NCI-H510A (cell line): ENCODE measurements at regions not wholly inside any gene's neighbourhood (a gene's known extent, or its start where the extent isn't known, plus 50 kb on each side); places are given as distances from the start of the nearest gene placed in this dataset.
A peak's percentile ranks its signal among the peaks of the same experiment; 100 is the strongest.
"Not testable (repeated sequence)": the region's sequence is repeated elsewhere in the genome, so short reads cannot be mapped to it uniquely, and the experiment has no call there.

Experiments used
- DNase-seq: peaks from one replicate; lab custom pipeline; 2025; lab: John Stamatoyannopoulos, UW

DNA sequence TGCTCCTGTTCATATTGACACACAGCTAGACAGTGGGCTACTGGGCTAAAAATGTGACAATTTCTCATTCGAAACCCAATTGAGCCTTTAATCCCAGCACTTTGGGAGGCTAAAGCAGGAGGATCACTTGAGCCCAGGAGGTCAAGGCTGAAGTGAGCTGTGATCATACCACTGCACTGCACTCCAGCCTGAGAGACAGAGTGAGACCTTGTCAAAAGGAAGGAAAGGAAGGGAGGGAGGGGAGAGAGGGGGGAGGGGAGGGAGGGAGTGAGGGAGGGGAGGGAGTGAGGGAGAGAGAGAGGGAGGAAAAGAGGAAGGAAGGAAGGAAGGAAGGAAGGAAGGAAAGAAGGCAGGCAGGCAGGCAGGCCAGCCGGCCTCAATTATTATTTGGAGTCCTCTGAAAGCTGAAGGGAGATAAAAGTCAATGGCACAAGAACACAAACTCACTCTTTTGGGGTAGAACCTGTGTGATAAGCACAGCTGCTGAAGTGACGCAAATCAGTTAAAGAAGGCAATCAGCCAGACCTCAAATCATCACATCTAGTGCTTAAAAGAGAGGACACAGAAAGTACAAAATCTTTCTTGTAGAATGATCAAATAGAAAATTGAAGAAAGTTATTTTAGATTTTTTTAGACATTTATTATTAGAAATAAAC is 98.1 kb downstream of the CCDC71L start:
- no peak for DNase-seq

DNA sequence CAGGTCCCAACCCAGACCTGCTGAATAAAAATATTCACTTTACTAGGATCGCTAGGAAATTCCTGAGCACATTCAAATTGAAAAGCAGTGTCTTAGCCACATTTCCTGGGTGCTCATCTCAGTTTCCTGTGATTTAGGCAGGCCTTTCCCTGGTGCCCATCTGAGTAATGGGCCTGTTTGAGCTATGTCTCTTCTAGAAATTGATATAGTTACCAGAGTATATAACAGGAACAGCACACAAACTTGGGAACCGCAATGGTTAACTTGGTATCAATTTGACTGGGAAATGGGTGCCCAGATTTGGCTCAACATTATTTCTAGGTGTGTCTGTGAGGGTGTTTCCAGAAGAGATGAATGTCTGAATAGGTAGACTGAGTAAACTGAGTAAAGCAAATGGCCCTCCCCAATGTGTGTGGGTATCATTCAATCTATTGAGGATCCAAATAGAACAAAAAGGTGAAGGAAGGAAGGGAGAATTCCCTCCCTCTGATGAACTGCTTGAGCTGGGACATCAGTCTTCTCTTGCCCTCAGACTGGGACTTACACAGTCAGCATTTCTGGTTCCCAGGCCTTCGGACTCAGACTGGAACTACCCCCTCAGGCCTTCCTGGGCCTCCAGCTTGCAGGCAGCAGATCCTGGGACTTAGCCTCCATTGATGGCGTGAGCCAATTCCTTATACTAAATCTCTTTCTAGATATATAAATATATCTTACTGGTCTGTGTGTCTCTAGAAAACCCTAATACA is 99.1 kb downstream of the CCDC71L start:
- DNase-seq, result no peak

DNA sequence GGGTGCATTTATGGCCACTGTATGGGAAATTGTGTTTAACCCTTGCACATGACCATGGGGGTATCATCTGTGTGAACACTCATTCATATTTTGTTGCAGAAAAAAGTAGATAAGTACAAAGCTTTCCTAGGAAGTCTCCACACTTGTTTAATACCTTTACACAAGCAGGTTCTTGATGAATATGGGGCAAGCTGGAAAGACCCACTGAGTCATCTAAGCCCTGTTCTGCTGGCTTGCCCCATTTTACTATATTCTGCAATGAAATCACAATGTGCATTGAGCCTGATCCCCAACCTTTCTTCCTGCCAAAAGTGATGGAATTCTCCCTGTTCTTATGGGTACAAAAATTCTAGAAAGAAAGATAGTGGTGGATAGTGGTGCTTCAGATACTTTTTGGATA is 99.8 kb downstream of the CCDC71L start:
- DNase-seq, result no peak

DNA sequence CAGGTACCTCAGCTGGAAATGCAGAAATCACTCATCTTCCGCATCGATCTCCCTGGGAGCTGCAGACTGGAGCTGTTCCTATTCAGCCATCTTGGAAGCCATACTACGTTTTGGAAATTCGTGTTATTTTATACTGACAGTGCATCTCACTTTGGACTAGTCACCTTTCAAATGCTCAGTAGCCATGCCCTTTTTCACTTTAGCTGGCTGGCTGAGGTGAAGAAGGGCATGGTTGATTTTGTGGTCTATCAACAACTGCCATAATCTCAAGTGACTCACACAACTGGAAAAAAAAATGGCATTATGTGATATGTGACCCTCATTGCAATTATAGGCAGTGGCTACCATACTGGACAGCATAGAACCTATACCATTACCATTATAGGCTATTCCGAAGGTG is 100.5 kb downstream of the CCDC71L start:
- DNase-seq, result no peak

DNA sequence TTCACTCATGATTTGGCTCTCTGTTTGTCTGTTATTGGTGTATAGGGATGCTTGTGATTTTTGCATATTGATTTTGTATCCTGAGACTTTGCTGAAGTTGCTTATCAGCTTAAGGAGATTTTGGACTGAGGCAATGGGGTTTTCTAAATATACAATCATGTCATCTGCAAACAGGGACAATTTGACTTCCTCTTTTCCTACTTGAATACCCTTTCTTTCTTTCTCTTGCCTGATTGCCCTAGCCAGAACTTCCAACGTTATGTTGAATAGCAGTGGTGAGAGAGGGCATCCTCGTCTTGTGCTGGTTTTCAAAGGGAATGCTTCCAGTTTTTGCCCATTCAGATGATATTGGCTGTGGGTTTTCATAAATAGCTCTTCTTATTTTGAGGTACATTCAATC is 104.7 kb downstream of the CCDC71L start:
- not testable (repeated sequence) for DNase-seq

DNA sequence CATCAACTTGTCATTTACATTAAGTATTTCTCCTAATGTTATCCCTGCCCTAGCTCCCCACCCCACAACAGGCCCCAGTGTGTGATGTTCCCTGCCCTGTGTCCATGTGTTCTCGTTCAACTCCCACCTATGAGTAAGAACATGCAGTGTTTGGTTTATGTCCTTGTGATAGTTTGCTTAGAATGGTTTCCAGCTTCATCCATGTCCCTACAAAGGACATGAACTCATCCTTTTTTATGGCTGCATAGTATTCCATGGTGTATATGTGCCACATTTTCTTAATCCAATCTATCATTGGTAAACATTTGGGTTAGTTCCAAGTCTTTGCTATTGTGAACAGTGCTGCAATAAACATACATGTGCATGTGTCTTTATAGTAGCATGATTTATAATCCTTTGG is 106.3 kb downstream of the CCDC71L start:
- DNase-seq, result not testable (repeated sequence)

DNA sequence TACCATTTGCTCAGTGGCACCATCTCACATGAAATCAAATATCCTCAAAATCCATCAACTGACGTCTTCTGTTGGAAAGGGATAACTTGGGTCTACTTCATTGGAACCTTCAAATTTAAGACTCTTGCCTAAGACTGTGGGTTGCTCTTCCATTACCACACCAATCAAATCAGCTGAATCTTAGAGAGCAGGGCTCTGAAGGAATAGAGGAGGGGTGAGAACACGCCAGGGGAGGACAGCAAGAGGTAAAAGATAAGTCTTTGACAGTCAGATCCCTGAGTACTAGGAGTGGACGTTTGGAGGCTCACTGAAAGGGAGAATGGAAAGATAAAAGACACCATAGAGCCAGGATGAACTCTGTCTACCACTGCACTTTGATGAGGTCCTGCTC is 107.5 kb downstream of the CCDC71L start:
- DNase-seq, result no peak

DNA sequence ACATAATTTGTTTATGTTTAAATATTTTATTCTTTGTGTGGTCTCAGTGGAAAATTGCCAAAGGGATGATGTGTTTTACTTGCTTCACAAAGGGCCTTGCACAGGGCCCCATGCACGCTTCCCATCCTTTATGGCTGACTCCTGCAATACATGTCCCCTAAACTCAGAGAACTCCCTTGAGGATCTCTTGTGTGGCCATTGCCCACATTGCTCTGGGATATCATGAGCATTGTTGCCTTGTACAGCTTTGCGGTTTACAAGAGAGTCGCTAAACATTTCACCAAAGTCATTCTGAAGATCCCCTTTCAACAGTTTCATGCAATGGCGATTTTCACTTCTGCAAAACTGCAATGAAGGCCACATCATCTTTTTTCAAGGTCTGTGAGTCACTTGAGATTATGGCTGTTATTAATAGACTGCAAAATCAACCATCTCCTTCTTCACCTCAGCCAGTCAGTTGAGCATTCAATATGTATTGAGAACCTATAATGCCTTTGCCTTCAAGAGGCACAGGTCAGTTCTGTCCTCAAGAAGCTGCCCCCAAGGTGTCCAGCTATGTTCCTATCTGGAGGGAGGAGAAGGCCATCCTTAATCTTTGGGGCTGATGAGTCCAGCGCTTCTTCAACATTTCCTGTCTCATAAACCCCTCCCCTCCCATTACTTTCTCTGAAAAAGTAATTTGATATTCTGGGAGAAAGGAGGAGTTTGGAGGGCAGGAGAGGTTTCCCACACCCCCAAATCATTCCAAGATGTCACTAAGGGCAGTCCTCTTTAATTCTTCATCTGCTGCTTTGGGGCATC is 108.1 kb downstream of the CCDC71L start:
- DNase-seq, result no peak

DNA sequence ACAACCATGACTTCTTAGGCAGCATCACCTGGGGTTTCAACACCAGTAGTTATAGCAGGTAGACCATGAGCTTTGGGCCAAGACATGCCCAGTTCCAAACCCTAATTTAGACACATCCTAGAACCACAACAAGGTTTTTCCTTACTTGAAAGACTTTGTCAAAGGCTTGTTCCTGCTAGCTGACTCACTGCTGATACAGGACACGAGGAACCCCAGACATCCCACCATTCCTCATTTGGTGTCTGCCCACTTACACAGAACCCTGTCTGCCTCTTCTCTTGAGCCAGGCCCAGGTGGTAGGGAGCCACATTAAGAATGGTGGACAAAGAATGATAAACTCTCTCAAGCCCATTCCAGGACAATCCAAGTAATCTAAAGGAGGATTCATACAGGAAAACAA is 109.0 kb downstream of the CCDC71L start:
- DNase-seq, result no peak

DNA sequence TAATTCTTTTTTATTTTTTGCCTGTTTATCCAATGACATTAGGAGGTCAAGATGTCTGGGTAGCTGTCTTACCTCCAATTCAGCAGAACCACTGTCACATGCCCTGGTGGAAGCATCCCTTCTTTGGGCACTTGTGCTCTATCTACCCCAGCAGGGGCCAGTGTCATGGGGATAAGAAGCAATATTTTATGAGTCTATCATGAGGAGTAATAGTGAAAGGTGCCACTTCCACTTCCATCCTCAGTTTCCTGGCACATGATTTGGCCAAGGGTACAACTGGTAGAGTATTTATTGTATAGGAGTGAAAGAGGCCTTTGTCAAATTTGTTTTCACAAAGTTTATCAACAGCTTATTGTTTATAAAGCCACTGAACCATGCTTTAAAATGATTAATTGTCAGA is 112.5 kb downstream of the CCDC71L start:
- no peak for DNase-seq

DNA sequence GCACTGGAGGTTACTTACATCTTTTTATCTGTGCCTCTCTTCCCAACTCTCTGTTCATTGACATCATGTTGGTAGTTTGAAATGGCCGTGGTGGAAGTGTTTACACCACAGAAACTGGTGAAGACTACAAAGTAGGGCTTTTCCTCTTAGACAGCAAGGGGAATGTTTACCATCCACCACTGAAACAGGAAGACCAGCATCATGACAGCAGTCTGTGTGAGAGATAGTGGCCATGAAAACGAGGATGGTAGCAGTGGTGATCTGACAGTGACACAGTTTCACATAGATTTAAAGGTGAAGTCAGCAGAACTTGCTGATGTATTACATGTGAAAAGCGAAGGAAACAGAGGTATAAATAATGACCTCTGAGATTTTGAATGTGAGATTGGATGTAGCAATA is 115.7 kb downstream of the CCDC71L start:
- DNase-seq, result no peak

DNA sequence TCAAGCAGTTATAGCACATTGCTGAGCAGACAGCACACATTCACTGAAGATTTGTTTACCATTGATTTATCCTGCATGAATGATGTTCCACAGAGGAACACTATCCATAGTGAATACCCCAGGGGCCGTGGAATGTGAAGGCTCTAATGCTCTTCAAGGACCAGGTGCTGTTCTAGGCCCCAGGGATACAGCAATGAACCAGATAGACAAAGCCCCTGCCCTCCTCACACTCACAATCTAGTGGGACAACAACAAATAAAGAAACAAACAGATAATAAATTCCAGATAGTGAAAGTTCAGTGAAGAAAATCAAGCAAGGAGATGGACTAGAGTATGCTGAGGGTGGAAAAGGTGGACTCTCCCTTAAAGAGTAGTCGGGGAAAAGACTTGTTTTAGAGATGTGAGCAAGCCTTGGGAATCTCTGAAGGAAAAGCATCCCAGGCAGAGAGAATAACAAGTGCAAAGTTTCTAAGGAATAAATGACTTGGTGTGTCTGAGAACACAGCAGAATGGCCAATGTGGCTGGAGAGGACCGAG is 117.7 kb downstream of the CCDC71L start:
- no peak for DNase-seq

DNA sequence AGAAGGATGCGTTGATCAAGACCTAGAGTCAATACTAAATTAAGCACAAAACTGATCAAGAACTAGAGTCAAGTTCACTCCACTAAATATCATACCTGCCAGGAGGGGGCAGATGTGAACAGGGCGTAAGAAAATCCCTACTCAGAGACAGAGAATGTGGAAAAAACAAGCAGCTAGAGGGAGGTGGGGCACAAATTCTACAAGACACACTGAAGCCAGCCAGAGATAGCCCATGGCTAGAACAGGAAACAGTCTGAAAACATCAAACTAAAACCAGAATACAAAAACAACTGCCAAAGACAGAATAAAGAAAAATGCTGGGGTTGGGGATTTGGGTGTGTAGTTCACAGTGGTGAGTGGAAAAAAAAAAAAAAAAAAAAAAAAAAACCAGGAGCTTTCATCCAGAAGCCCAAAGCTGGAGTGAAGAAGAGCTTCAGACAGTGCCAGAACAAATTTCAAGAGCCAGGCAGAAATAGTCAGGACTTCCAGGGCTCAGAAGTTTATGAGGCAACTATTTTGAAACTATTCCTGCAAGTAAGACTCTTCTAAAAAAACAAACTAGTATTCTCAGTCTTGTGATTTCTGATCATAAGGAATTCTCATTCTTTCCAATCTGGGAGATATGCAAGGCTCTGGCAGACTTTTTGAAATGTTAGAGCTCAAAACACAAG is 118.3 kb downstream of the CCDC71L start:
- peak; percentile 8 for DNase-seq

DNA sequence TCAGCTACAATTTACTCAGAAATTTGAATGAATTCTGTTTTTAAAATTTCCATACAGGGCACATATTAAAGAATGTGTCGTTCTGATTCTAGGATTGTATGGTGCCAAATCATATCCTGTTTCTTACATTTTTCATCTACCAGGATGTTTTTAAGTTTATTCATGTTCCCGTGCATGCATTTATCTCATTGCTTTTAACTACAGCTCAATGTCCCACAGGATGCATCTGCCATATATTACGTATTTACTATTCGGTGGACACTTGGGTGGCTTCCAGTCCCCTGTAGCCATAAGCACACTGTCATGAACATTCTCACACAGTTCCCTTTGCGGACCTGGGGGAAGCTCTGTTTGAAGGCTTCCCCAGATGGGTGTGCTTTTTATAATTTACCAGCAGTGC is 122.3 kb downstream of the CCDC71L start:
- no peak for DNase-seq

DNA sequence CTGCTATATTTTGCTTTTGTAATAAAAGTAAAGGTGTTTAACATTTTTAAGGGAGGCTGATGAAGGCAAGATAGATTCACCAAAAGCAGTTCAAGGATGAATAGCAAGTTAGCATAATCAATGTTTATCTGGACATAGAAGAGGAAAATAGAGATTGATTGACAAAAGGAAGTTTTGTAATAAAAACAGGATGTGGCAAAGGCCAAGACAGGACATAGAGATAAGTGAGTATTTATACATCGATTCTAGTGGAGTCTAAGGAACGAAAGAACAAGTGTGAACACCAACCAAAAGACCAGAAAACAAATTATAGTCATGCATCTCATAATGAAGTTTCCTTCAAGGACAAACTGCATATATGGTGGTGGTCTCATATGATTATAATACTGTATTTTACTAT is 123.8 kb downstream of the CCDC71L start:
- DNase-seq, result no peak

DNA sequence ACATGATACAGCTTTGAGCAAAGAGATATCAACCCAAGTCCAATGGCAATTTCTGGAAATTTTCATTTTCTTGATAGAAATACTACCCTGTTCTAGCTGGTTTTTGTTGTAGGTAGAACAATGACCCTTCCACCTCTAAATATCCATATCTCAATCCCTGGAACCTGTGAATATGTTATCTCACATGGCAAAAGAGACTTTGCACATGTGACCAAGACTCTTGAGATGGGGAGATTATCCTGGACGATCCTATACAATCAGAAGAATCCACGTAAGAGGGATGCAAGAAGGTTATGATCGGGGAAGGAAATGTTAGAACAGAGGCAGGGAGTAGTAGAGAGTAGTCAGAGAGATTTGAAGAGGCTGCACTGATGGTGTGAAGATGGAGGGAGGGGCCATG is 124.9 kb downstream of the CCDC71L start:
- DNase-seq, result no peak

DNA sequence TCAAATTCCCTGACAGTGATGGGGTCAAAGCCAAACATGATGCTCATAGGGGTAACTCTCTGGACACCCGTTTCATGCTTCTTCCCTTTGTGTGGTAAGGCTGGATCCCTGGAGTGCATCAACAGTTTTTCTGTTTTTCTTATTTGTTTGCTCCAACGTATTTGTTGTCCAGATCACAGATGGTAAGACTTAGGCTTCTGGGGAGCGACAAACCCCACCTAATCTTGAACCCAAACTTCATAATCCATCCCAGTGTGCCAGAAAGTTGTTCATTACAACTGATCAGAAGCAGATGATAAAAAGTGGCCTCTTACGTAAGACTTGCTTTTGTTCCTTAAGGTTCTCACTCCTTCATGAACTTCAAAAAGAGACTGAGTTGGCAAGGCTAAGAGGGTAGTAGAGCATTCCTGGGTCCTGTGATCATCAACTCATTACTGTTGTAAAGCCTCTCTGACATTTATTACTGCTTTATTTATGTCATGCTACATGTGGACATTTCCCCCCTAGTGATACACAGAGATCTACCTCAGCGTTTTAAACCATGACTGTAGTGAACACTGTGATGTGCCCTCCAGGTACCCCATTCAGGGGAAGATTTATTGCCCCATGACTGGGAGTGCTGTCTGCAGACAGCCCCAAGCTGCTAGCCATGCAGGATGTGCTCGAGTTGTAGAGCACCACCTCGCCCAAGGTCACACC is 125.6 kb downstream of the CCDC71L start:
- no peak for DNase-seq

DNA sequence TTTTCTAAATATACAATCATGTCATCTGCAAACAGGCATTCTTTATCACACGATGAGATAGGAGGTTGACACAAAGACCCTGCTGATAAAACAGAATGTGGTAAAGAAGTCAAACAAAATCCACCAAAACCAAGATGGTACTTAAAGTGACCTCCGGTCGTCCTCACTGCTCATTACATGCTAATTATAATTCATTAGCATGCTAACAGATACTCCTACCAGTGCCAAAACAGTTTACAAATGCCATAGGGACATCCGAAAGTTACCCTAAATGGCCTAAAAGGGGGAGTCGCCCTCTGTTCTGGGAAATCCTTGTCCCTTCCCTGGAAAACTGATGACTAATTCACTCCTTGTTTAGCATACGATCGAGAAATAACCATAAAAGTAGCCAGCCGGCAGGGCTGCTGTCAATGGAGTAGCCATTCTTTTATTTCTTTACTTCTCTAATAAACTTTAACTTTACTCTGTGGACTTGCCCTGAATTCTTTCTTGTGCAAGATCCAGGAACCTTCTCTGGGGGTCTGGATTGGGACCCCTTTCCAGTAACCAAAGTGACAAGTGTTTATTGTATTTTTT is 126.6 kb downstream of the CCDC71L start:
- no peak for DNase-seq

DNA sequence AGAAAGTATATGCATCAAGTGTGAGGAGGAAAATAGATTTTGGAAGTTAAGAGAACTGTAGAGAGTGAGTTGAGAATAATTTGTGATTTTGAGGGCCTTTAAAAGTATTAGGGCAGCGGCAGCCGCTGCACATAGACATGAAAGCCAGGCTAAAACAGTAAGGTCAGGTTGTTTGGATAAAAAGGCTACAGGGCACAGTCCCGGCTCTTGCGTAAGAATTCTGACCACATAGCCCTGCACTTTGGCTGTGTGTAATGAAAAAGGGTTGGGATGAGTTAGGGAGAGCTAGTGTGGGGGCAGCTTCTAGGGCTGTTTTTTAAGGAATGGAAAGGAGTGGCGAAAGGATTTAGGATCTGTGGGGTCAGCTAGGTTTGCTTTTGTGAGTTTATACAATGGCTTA is 130.8 kb downstream of the CCDC71L start:
- DNase-seq, result not testable (repeated sequence)

DNA sequence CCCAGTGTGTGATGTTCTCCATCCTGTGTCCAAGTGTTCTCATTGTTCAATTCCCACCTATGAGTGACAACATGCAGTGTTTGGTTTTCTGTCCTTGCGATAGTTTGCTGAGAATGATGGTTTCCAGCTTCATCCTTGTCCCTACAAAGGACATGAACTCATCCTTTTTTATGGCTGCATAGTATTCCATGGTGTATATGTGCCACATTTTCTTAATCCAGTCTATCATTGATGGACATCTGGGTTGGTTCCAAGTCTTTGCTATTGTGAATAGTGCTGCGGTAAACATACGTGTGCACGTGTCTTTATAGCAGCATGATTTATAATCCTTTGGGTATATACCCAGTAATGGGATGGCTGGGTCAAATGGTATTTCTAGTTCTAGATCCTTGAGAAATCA is 134.3 kb downstream of the CCDC71L start:
- DNase-seq, result not testable (repeated sequence)

DNA sequence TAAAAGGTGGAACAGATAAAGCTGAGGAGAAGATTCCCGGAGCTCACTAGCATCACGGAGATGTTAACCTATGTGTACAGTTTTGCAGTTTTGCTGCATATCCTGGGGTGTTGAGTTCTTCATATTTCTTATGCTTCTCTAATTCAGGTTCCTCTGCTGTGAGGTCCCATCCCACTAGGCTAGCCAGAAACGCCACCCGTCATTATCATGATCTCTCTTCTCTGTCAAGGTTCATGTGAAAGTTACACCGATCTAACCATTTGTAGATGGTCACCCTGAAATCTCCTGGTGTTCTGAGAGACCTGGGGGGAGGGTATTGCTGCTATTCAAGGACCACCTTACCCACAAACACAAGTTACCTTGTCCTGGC is 136.3 kb downstream of the CCDC71L start:
- DNase-seq, result no peak
